ENCODE measurements at regions not wholly inside any gene's neighbourhood (a gene's known extent, or its start where the extent isn't known, plus 50 kb on each side); places are given as distances from the start of the nearest gene placed in this dataset.

- TF ChIP-seq GATA3 (IDR thresholded peaks at IDR 0.05; ENCODE audit: low read depth, low read length) (no peak), GATA2 (IDR thresholded peaks at IDR 0.05; ENCODE audit: low read depth, low read length) (no peak)
Observed at GRCh38 chr5:61784341-61784740, 452.3 kb downstream of the ZSWIM6 start.
